DMS 273 treated with DMSO at 0.1 percent for 48 hours (cell line): ENCODE measurements at regions not wholly inside any gene's neighbourhood (a gene's known extent, or its start where the extent isn't known, plus 50 kb on each side); places are given as distances from the start of the nearest gene placed in this dataset.
"Not testable (repeated sequence)": the region's sequence is repeated elsewhere in the genome, so short reads cannot be mapped to it uniquely, and the experiment has no call there.

Experiments
- DNase-seq: peaks from one replicate; lab custom pipeline; 2025; lab: John Stamatoyannopoulos, UW

DNA sequence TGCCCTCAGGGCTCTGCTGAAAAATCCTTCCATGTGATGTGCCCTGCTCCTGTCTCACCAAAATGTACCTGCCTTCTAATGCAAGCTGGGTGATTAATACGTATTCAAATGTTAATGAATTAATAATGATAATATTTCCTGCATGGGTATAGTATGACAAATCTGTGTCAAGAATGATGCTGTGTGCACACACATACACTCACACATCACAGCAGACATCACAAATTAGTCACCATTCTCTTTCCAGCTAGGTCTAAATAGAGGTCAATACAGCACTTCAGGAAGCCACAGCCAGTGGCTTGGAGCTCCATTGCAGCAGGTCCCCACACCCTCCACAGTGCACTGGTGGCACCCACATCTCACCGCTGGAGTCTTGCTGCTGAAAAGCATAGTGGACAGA lies 681.2 kb upstream of the NRP1 start:
- DNase-seq, result no peak

DNA sequence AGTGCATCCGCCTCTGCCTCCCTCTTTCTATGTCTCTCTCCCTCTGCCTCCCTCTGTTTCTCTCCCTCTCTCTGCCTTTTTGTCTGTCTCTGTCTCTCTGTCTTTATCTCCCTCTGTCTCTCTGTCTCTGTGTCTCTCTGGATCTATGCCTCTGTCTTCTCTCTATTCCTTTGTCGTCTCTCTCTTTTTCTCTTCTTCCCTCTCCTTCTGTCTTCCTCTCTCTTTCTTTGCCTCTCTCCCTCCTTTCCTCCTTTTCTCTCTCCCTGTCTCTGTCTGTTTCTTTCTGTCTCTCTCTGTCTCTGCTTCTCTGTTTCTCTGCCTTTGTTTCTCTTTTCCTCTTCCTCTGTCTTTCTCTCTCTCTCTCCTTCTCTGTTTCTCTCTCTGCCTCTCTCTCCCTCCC lies 678.8 kb upstream of the NRP1 start:
- no peak for DNase-seq

DNA sequence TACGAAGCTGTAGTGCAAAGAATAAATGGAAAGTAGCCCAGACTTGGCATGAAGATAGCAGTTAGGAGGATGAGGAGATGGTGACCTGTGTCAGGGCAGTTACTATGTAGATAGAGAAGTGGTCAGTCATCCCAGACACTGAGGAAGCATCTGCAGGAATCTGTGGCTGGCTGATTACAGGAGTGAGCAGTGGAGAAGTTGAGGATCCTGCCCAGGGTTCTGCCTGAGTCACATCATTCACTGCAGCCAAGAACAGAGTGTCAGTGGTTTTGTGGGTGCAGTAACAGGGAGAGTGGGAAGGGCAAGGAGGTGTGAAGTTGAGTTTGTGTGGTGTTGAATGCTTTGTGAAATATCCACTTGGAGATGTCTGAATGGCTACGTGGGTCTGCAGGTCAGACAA lies 676.4 kb upstream of the NRP1 start:
- no peak for DNase-seq

DNA sequence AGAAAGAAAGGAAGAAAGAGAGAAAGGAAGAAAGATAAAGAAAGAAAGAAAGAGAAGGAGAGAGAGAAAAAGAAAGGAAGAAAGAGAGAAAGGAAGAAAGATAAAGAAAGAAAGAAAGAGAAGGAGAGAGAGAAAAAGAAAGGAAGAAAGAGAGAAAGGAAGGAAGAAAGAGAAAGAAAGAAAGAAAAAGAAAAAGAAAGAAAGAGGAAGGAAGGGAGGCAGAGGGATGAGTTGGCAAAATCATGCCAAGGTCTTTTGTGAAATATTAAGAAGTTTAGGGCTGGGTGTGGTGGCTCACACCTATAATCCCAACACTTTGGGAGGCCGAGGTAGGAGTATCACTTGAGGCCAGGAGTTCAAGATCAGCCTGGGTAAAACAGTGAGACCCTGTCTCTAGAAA lies 675.8 kb upstream of the NRP1 start:
- DNase-seq, result not testable (repeated sequence)

DNA sequence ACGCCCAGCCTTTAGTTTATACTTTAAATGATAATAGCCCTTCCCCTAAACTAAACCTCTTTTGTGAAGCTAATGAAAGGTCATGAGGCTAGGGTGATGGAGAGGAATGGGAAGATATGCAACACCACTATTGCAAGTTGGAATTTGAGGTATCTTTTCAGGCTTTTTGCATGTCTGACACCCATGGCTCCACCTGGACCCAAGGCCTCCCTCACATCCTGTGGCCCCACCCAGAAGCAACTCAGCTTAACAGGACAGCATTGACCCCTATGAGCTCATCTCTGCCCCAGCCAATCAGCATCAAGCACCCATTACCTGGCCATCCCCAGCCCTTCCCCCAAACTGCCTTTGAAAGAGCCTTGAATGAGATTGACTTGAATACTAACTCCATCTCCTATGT lies 674.2 kb upstream of the NRP1 start:
- no peak for DNase-seq

DNA sequence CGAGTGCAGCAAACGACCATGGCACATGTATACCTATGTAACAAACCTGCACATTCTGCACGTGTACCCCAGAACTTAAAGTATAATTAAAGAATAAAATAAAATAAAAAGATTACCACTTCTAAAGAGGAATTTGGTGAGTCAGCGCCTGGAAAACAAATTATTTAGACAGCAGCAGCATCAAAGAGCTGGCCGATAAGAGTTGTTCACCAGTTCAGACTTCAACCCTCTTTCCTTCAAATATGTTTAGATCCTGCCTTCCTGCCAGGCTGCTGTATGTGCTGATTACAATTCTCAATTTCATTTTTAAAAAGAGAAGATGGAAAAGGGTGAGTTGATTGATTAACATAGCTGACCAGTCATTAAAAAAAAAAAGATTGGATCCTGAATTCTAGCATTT lies 672.0 kb upstream of the NRP1 start:
- DNase-seq, result no peak

DNA sequence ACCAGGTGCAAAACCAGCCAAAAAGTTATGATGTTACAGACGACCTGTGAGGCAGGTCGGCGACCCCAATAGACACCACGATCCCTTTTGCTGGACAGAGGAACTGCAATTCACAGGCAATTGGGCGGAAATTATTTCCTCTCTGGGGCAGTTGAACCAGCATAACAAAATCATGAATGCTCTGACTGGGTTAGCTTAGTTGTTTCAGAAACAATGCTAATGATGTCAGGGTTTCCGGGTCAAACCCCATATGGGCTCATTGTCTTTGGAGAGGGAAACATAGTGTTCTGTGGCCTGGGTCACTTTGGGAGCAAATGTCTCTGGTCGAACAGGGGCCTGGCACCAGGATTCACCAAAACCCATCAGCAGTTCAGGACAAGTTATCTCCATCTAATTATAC lies 669.1 kb upstream of the NRP1 start:
- no peak for DNase-seq

DNA sequence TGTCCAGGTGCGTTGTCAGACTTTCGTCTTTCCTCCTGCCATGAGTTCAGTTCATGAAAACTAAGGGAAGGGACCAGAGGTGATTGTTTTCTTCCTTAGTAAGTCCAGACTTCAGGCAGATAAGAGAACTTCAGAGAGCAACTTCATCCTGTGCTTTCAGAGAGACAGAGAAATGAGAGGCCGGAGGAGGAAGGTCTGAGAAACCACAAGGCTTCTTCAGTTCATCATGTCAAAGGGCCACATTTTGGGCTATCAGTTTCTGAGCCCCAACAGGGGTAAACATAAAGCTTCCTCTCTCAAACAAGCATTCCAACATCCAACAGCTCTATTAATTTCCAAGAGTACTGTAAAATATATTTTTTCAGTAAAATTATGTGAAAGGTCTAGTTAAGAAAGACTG lies 668.4 kb upstream of the NRP1 start:
- DNase-seq, result no peak

DNA sequence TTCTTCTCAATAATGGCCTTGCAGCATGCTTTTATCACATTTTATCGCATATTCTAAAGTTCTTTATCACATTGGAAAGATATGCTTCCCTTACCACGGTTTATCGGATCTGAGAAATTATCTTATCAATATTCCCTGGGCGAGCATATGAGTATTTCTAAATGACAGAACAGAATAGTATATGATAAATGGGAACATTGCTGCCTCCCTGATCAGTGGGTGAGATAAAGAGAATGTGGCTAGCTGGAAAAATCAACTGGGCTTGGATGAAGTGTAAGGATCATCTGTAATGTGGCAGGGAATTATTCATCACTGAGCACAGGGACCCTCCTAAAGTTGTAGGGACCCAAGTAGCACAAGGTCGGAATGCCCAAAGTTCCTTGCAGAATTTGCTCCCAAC lies 667.4 kb upstream of the NRP1 start:
- no peak for DNase-seq

DNA sequence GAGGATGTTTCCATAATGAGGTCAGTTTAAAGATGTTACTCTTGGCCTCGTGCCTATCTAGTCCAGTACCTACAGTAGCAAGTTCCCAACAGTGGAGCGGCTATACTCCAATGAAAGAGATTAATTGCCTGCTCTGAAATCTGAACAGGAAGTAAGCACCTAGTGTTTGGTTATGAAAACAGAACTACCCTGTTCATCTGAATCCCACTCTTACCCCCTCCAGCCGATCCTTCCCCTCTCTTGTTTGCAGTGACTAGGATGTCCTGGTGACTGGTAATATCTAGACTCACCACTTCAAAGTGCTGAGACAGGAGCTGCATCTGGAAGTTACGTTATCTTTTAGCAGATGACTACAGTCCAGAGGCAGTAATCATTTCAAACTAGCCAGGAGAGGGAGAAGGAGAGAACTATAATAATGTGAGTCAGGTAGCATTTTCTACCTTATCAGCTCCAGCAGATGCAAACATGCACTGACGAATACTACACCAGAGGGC lies 666.7 kb upstream of the NRP1 start:
- DNase-seq, result no peak

DNA sequence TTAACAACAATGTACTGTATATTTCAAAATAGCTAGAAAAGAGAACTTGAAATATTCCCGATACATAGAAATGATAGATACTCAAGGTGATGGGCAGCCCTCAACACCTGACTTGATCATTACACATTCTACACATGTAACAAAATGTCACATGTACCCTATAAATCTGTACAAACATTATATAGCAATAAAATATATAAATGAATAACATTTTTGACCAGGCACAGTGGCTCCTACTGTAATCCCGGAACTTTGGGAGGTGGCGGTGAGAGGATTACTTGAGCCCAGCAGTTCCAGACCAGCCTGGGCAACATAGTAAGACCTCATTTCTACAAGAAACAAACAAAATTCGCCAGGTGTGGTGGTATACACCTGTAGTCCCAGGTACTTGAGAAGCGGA lies 659.5 kb upstream of the NRP1 start:
- DNase-seq, result no peak

DNA sequence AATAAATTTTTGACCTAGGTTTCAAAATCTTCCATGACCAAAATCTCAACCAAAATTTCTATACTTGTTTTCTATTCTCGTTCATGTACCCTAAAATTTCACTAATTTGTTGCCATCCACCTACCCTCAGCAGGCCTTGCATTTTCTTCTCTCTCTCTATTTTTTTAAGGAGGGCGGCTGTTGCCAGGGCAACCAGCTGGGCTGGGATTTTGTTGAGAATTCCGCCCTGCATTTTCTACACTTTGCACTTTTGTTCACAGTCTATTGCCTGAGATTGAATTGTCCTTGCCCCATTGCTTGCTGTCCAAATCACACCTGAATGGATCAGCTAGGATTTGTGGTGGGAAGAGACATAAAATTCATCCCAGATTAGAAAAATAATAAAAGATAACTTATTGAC lies 657.5 kb upstream of the NRP1 start:
- no peak for DNase-seq

DNA sequence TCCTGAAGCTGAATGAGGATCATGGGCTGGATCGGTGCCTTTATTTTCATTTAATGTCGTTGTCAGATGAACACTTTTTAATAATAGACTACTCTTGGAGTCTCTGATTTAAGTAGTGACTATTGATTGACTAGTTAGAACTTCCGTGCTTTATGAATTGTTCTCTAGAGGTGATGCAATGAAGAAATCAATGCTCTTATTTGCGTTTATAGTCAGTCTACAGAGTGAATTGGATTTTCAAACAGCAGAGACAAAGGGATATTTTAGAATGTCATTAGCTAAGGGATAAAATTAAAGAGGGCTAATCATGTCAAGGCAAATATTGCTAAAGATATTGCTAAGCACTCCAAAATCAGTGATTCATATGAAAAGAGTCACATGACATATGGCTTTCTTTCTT lies 652.0 kb upstream of the NRP1 start:
- no peak for DNase-seq

DNA sequence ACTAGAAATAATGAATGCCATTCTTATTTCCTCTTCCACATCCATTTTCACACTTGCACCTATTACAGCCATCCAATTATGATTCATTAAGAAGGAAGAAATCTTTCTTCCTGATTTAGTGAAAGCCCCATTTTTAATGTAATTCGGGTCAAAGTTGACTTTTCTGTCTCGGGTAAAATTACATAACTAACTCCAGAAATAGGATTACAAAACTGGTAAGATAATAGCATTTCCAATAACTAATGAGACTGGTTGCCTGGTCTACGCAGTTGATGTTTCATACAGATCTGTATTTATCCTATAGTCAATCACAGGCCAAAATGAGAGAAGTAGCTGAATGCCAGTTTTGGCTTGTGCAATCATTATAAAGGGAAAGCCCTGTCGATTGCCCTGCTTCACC lies 651.5 kb upstream of the NRP1 start:
- no peak for DNase-seq

DNA sequence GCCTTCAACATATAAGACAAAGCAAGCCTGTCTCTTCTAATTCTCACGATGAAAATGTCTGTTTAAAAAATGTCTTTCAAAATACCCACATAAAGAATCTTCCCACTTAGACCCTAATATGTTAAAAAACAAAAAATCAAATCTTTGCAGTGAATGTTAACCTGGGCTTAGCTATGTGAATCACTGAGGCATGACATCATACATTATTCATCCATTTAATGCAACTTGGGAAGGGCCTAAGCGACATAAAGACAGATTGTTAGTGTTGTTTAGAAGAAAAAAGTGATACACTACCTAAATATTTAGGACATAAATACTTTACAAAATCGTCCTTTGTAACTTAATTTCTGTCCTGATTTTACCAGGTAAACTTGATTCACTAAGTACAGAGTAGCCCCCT lies 648.5 kb upstream of the NRP1 start:
- DNase-seq, result no peak

DNA sequence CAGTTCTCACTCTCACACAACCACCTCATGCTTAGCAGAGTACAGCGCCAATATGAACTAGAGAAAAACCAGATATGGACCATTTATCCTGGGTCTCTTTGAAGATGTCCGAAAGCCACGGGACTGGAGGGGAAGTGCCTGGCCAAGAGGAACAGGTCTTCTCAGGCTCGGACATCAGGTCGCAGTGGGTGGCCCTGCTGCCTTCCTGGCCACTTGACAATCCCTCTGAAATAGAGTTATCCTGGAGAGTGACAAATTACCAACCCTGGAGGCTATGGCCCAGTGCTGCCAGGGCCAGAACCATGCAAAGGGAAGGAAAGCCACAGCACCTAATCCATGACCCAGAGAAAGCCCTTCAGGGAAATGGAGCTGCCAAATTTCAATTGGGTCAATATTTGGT lies 646.8 kb upstream of the NRP1 start:
- DNase-seq, result no peak

DNA sequence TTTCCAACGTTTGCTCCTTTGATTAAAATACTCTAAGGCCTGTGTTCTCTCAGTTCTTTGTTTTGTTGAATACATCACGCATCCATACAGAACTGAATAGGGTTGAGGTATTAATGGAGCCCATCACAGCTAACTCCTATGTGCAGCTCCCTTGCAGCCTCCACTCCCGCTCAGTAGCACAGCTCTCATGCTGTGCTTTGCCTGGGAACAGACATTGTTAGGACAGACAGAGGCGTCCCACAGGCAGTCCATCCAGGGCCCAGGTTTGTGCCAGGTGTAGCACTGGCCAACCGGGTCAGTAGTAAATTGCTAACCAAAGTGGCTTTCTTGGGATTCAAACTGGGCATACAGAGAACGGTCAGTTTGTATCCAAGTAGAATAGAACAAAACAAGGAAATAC lies 644.7 kb upstream of the NRP1 start:
- no peak for DNase-seq

DNA sequence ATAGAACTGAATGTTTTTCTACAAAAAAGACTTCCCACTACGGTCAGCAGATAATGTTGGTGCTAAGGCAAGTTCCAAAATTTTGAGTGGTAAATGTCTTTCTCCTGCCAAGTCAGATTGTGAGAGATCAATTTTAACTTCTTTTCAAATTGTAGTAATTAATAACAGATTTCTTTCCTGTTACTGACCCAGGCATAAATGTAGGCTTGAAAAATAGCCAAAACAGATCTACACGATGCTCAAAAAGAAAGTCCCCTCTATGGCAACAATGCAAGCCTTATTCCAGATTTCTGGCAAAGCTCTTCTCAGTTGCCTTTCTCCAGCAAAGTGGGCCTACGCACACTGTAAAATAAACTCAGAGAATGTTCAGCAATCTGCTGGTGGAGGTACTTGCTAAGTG lies 641.0 kb upstream of the NRP1 start:
- no peak for DNase-seq

DNA sequence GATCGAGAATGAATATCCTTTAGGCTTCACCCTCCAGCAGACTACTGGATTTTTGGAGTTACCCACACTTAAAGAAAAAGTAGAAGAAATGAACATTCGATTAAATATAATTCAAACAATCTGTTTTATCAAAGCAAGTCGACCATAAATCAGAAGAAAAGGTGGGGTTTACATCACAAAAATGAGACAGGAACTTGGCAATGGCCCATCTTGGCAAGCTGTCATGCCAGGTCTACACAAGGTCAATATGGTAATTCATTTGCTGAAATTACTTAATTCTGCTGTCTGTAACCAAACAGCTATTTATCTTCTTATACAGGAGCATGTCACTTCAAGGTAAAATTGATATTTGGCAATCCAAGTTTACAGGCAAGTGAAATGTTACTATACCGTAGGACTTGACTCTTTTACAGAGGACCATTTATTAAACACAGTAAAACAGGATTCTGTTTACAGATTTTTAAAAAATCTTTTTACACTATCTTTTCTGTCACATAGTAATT lies 640.6 kb upstream of the NRP1 start:
- DNase-seq, result no peak

DNA sequence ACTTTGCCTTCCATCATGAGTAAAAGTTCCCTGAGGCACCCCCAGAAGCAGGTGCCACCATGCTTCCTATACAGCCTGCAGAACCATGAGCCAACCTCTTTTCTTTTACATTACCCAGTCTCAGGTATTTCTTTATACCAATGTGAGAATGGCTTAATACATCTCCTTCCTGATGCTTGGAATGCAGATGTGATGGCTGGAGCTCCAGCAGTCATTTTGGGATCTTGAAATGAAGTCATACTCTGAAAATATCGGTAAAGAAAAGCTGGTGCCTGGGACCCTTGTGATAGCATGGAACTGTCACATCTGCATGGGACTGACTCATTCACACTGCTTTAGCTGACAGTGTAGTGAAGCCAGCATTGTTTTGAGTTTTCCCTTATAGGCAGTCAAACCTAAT lies 634.5 kb upstream of the NRP1 start:
- no peak for DNase-seq

DNA sequence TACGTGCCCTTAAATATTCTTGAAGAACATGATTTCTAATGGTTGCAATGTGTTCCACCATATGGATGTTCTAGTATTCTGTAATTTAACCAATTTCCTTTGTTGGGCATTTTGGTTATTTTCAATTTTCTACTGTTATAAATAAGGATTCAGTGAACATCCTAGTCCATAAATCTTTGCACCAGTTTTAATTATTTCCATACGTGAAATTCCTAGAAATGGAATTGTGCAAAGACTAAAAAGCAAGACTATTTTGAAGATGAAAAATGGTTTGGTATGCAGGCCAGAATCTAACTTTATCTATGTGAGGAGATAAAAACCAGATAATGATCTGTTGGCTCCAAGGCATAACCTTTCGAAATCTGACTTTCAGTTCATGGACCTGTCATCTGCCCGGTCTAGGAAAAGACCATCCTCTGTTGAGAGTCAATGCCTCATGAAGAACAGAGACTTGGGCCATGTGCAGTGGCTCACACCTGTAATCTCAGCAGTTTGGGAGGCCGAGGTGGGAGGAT lies 633.2 kb upstream of the NRP1 start:
- DNase-seq, result no peak

DNA sequence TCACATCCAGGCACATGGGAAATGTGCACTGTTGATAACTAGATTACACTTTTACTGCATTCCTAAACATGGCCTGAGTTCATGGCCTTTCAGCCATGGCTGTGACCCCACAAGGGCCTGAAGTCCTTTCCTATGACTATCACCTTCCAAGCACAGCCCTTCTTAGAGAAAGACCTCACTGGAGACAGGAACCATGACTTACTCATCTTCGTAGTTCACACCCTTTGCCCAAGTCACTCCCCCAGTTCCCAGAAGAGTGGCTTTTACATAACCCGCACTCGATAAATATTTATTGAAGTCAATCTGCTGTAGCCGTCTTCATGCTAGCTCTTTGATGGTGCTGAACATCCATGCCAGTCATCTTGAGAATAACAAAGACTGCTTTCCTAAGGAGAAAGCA lies 632.5 kb upstream of the NRP1 start:
- DNase-seq, result no peak

DNA sequence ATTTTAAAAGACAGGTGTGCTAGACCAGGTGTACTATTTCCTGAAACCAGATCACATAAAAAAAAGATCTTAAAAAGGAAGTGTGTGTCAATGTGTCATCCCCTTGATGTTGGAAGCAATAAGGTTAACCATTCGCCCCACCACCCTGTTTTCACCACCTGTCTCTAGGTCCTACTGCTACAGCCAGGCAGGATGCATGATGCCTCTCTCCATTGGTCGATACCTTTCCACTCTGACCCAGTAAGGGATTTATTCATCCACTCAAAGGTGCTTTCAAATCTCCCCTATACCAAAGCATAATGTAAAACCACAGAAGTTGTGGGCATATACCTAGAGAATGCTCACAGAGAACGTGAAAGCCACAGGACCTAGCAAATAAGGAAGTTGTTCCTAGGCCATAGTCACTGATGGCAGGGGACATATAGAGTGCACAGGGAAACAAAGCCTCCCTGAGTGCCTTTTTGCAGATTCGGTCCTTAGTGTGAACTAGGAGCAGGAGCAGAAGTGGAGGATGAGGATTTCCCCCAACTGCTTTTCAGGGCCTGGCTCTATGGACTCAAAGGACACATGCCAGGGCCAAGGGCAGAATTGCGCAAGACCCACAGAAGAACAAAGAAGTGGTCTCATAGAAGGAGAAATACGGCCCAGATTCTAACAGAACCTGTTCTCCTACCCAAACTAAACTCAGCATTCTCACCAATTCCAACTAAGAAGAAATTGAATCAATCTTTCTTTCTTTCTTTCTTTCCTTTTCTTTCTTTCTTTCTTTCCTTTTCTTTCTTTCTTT lies 631.5 kb upstream of the NRP1 start:
- no peak for DNase-seq

DNA sequence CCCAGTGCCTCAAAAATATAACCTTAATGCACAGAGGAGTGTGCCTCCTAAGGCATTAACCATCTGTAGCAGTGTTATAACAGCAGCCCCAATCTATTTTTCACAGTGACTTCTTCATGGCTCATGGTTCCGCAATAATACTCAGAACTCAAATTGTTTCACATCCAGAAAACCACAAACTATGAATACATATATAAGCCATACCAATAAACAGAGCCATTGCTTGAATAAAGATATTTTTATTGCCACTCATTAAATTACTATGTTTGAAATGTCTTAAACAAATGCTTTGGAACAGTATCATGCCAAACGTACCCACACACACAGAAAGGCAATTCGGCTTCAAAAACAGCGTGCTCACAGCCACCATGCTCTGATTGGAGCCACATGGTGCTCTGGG lies 629.3 kb upstream of the NRP1 start:
- DNase-seq, result no peak
